ENCODE measurements at regions not wholly inside any gene's neighbourhood (a gene's known extent, or its start where the extent isn't known, plus 50 kb on each side); places are given as distances from the start of the nearest gene placed in this dataset.

- H3K36me3 Mint-ChIP-seq (ENCODE audit: low read depth) = no peaks in the 10 kb centered on the region
- ATAC-seq (ENCODE audit: low read depth) (no peak), DNase-seq (no peak)
- TF ChIP-seq CTCF (IDR thresholded peaks at IDR 0.05) = no peak
- H3K27me3 Mint-ChIP-seq = no peaks in the 10 kb centered on the region
- intact Hi-C loops (cut with micrococcal nuclease) = no loop called here
- no peak overlapping the region for H3K27ac Mint-ChIP-seq
- no peak overlapping the region for H3K4me3 Mint-ChIP-seq
- POLR2A ChIA-PET = no interaction called here
- no peaks in the 10 kb centered on the region for H3K4me1 Mint-ChIP-seq
- no peaks in the 10 kb centered on the region for H3K9me3 Mint-ChIP-seq
- CTCF ChIA-PET = no interaction called here
Observed at GRCh38 chr4:147381749-147382148, 99.1 kb upstream of the EDNRA start.

- POLR2A ChIA-PET = no interaction called here
- H3K36me3 Mint-ChIP-seq (ENCODE audit: low read depth) = no peaks in the 10 kb centered on the region
- DNase-seq (no peak), ATAC-seq (ENCODE audit: low read depth) (no peak)
- H3K4me1 Mint-ChIP-seq = no peaks in the 10 kb centered on the region
- no peak overlapping the region for H3K4me3 Mint-ChIP-seq
- no peak overlapping the region for H3K27ac Mint-ChIP-seq
- intact Hi-C loops (cut with micrococcal nuclease) = no loop called here
- CTCF ChIA-PET = no interaction called here
- no peaks in the 10 kb centered on the region for H3K27me3 Mint-ChIP-seq
- H3K9me3 Mint-ChIP-seq = peaks cover 2% of the 10 kb centered on the region
- TF ChIP-seq CTCF (IDR thresholded peaks at IDR 0.05) = no peak
Observed at GRCh38 chr4:147388018-147388417, 92.9 kb upstream of the EDNRA start.

- DNase-seq = no peak
Observed at GRCh38 chr4:147396105-147396504, 84.8 kb upstream of the EDNRA start.

GRCh38 chr4:147398556-147398955 is 82.3 kb upstream of the EDNRA start:
- TF ChIP-seq CTCF (IDR thresholded peaks at IDR 0.05) = no peak
- intact Hi-C loops (cut with micrococcal nuclease) = no loop called here
- CTCF ChIA-PET = interaction anchor here (0.6 kb wide), 1 partner anchor 511 kb away, joined by 3 read pairs; no protein-coding TSS in a partner anchor
- DNase-seq (no peak), ATAC-seq (ENCODE audit: low read depth) (no peak)
- Mint-ChIP-seq H3K9me3 (no peaks in the 10 kb centered on the region), H3K4me1 (no peaks in the 10 kb centered on the region), H3K4me3 (no peak overlapping the region), H3K27me3 (no peaks in the 10 kb centered on the region), H3K27ac (no peak overlapping the region), H3K36me3 (ENCODE audit: low read depth) (no peaks in the 10 kb centered on the region)
- POLR2A ChIA-PET = no interaction called here

More at GRCh38 chr4:147396105-147396504, 84.8 kb upstream of the EDNRA start:
- H3K9me3 Mint-ChIP-seq = peaks cover 2% of the 10 kb centered on the region
- TF ChIP-seq CTCF (IDR thresholded peaks at IDR 0.05) = no peak
- POLR2A ChIA-PET = no interaction called here
- intact Hi-C loops (cut with micrococcal nuclease) = no loop called here
- H3K27me3 Mint-ChIP-seq = no peaks in the 10 kb centered on the region
- H3K4me1 Mint-ChIP-seq = no peaks in the 10 kb centered on the region
- CTCF ChIA-PET = no interaction called here
- no peaks in the 10 kb centered on the region for H3K36me3 Mint-ChIP-seq (ENCODE audit: low read depth)
- ATAC-seq (ENCODE audit: low read depth) = no peak
- H3K4me3 Mint-ChIP-seq = no peak overlapping the region
- no peak overlapping the region for H3K27ac Mint-ChIP-seq

- no peak for TF ChIP-seq CTCF (IDR thresholded peaks at IDR 0.05)
- peaks cover 6% of the 10 kb centered on the region for H3K9me3 Mint-ChIP-seq
- DNase-seq (no peak), ATAC-seq (ENCODE audit: low read depth) (no peak)
- no peaks in the 10 kb centered on the region for H3K27me3 Mint-ChIP-seq
- H3K27ac Mint-ChIP-seq = no peak overlapping the region
- H3K36me3 Mint-ChIP-seq (ENCODE audit: low read depth) = no peaks in the 10 kb centered on the region
- ChIA-PET CTCF (no interaction called here), POLR2A (no interaction called here)
- intact Hi-C loops (cut with micrococcal nuclease) = no loop called here
- H3K4me3 Mint-ChIP-seq = no peak overlapping the region
- no peaks in the 10 kb centered on the region for H3K4me1 Mint-ChIP-seq
Observed at GRCh38 chr4:147400721-147401120, 80.2 kb upstream of the EDNRA start.
